HCT116 (cell line): ENCODE measurements at regions not wholly inside any gene's neighbourhood (a gene's known extent, or its start where the extent isn't known, plus 50 kb on each side); places are given as distances from the start of the nearest gene placed in this dataset.

ENCODE experiments used
- ATAC-seq: fragments of 200-7000 bp; cut with Tn5 transposase; 2 replicates; pipeline ENCODE4 v1.9.1; 2020; ENCODE audit warnings: mild to moderate bottlenecking, moderate library complexity
- BruUV-seq: library from RNA; stranded (reverse); fragments of 400-500 nt; replicated peaks from 2 replicates; lab custom pipeline; 2021; lab: Mats Ljungman, UMichigan
- CTCF ChIA-PET: fragments of 300-600 bp; sonication (Branson Sonifier 250); formaldehyde crosslinking; loops from one replicate; lab custom pipeline; 2021; ENCODE audit warnings: antibody characterized with exemption; lab: Charles Lee
- POLR2A ChIA-PET: fragments of 300-600, 350-600 bp; sonication (Branson Sonifier 250); formaldehyde crosslinking; loops from one replicate; lab custom pipeline; 2021; ENCODE audit warnings: antibody characterized with exemption; lab: Charles Lee
- RAD21 ChIA-PET, 2 experiments: fragments of 300-600 bp; sonication (Branson Sonifier 250); formaldehyde crosslinking; loops; one replicate each; lab custom pipeline; 2023; ENCODE audit warnings: low total read pairs in 2 of 2; ENCODE audit not compliant: uncharacterized antibody in 2 of 2, unreplicated experiment in 2 of 2, low non-redundant PET in 1 of 2; lab: Charles Lee
- DNase-seq: peaks from one replicate; pipeline ENCODE4 v3.0.0-alpha.2; 2010; ENCODE audit warnings: low read depth, low spot score
- H2AFZ ChIP-seq: fragments of 200-600 bp; shearing (Covaris generic), sonication (generic); 2 replicates; pipeline ENCODE4 v1.6.1; 2017; ENCODE audit warnings: low read depth, mixed run types, mixed read lengths, antibody characterized with exemption, low read length; ENCODE audit not compliant: poor library complexity, severe bottlenecking
- H3K27ac ChIP-seq: 2 replicates; pipeline ENCODE4 v1.5.1; 2012; ENCODE audit warnings: low read depth, low read length
- H3K27me3 ChIP-seq: fragments of 200-600 bp; sonication (generic); 2 replicates; pipeline ENCODE4 v1.6.1; 2016; ENCODE audit warnings: mixed run types, low read length, mixed read lengths; ENCODE audit not compliant: insufficient read depth
- H3K36me3 ChIP-seq, 2 experiments: fragments of 200-500 bp in 1 of 2; fragments of 200-600 bp in 1 of 2; sonication (Bioruptor generic) in 1 of 2; sonication (generic) in 1 of 2; 2 replicates each; pipeline versions ENCODE4 v1.5.1 to v1.6.1; 2014 to 2016; ENCODE audit warnings: low read length in 2 of 2, inconsistent platforms in 1 of 2, mixed read lengths in 1 of 2, mixed run types in 1 of 2; ENCODE audit not compliant: insufficient read depth in 2 of 2, control insufficient read depth in 1 of 2
- H3K4me1 ChIP-seq, 2 experiments: fragments of 200-600 bp in 1 of 2; sonication (generic) in 1 of 2; 2 replicates each; pipeline versions ENCODE4 v1.5.1 to v1.6.1; 2012 to 2017; ENCODE audit warnings: low read length in 2 of 2, inconsistent platforms in 1 of 2, mild to moderate bottlenecking in 1 of 2, mixed read lengths in 1 of 2, mixed run types in 1 of 2, moderate library complexity in 1 of 2; ENCODE audit not compliant: insufficient read depth in 2 of 2, control insufficient read depth in 1 of 2
- H3K4me2 ChIP-seq: fragments of 200-600 bp; sonication (generic); 2 replicates; pipeline ENCODE4 v1.6.1; 2017; ENCODE audit warnings: mixed run types, low read length, mixed read lengths
- H3K4me3 ChIP-seq, 2 experiments: fragments of 200-600 bp in 1 of 2; sonication (generic) in 1 of 2; replicated peaks in 1 of 2; 2 replicates each; pipeline ENCODE4 v1.5.1; 2011 to 2016; ENCODE audit warnings: low read length in 2 of 2, control low read depth in 1 of 2, low read depth in 1 of 2, mild to moderate bottlenecking in 1 of 2, mixed read lengths in 1 of 2, mixed run types in 1 of 2
- H3K79me2 ChIP-seq: fragments of 200-600 bp; sonication (generic); 2 replicates; pipeline ENCODE4 v1.6.1; 2017; ENCODE audit warnings: mild to moderate bottlenecking, mixed run types, low read length, moderate library complexity, mixed read lengths; ENCODE audit not compliant: insufficient read depth
- H3K9ac ChIP-seq: fragments of 200-600 bp; sonication (generic); 2 replicates; pipeline ENCODE4 v1.6.1; 2016; ENCODE audit warnings: low read length, mixed read lengths
- H3K9me2 ChIP-seq: fragments of 200-600 bp; sonication (generic), shearing (Covaris generic); 2 replicates; pipeline ENCODE4 v1.6.1; 2017; ENCODE audit warnings: mixed run types, mild to moderate bottlenecking, moderate library complexity; ENCODE audit not compliant: insufficient read depth
- H3K9me3 ChIP-seq, 2 experiments: fragments of 200-500 bp in 1 of 2; fragments of 200-600 bp in 1 of 2; sonication (Bioruptor generic) in 1 of 2; sonication (generic) in 1 of 2; 2 replicates each; pipeline ENCODE4 v1.6.1; 2014 to 2017; ENCODE audit warnings: low read length in 2 of 2, mixed read lengths in 2 of 2, inconsistent platforms in 1 of 2, low read depth in 1 of 2, mild to moderate bottlenecking in 1 of 2, mixed run types in 1 of 2, moderate library complexity in 1 of 2; ENCODE audit not compliant: control insufficient read depth in 1 of 2, insufficient read depth in 1 of 2
- H4K20me1 ChIP-seq: fragments of 200-600 bp; sonication (generic), shearing (Covaris generic); 2 replicates; pipeline ENCODE4 v1.6.1; 2017; ENCODE audit warnings: mixed run types, mild to moderate bottlenecking, moderate library complexity; ENCODE audit not compliant: insufficient read depth
- CBX3 ChIP-seq: IDR thresholded peaks from 2 replicates; pipeline ENCODE4 v1.6.1; 2012; ENCODE audit warnings: low read depth
- EGR1 ChIP-seq: IDR thresholded peaks from 2 replicates; pipeline ENCODE4 v1.6.1; 2012; ENCODE audit warnings: low read depth
- ELF1 ChIP-seq: IDR thresholded peaks from 2 replicates; pipeline ENCODE4 v1.6.1; 2012; ENCODE audit warnings: low read depth, borderline replicate concordance
- EZH2phosphoT487 ChIP-seq: fragments of 200-600 bp; IDR thresholded peaks from 2 replicates; pipeline ENCODE4 v1.6.1; 2018; ENCODE audit warnings: antibody characterized with exemption, borderline replicate concordance
- FOSL1 ChIP-seq: IDR thresholded peaks from 2 replicates; pipeline ENCODE4 v1.6.1; 2012; ENCODE audit warnings: low read depth
- JUND ChIP-seq: IDR thresholded peaks from 2 replicates; pipeline ENCODE4 v1.6.1; 2012
- SP1 ChIP-seq: IDR thresholded peaks from 2 replicates; pipeline ENCODE4 v1.6.1; 2012; ENCODE audit warnings: low read depth
- SRF ChIP-seq: IDR thresholded peaks from 2 replicates; pipeline ENCODE4 v1.6.1; 2012; ENCODE audit warnings: low read depth
- TCF7L2 ChIP-seq: IDR thresholded peaks from 2 replicates; pipeline ENCODE4 v1.7.0; 2011; ENCODE audit warnings: borderline replicate concordance, inconsistent platforms; ENCODE audit not compliant: insufficient read depth, insufficient read length; ENCODE audit errors: extremely low read depth
- YY1 ChIP-seq: IDR thresholded peaks from 2 replicates; pipeline ENCODE4 v1.6.1; 2011; ENCODE audit warnings: low read length, low read depth, moderate library complexity, mild to moderate bottlenecking; ENCODE audit not compliant: insufficient replicate concordance; ENCODE audit errors: extremely low read depth
- intact Hi-C: fragments of 100-400 bp; cut with micrococcal nuclease; formaldehyde crosslinking; loops from 2 replicates; pipeline ENCODE4 v1.10.0; 2022
- TF ChIP-seq, protein P1 (sequence below), 3 experiments: fragments of 200-600 bp in 1 of 3; sonication (generic) in 1 of 3; IDR thresholded peaks in 2 of 3; conservative IDR thresholded peaks in 1 of 3; 2 replicates each; pipeline ENCODE4 v1.5.1; 2012 to 2017; ENCODE audit warnings: low read depth in 2 of 3, low read length in 2 of 3, antibody characterized with exemption in 1 of 3, borderline replicate concordance in 1 of 3, control low read depth in 1 of 3, mild to moderate bottlenecking in 1 of 3, mixed read lengths in 1 of 3, mixed run types in 1 of 3, moderate library complexity in 1 of 3; ENCODE audit not compliant: insufficient read depth in 1 of 3
- TF ChIP-seq, protein P2 (sequence below): IDR thresholded peaks from 2 replicates; pipeline ENCODE4 v1.6.1; 2012
- TF ChIP-seq, protein P3 (sequence below): IDR thresholded peaks from 2 replicates; pipeline ENCODE4 v1.6.1; 2012

DNA sequence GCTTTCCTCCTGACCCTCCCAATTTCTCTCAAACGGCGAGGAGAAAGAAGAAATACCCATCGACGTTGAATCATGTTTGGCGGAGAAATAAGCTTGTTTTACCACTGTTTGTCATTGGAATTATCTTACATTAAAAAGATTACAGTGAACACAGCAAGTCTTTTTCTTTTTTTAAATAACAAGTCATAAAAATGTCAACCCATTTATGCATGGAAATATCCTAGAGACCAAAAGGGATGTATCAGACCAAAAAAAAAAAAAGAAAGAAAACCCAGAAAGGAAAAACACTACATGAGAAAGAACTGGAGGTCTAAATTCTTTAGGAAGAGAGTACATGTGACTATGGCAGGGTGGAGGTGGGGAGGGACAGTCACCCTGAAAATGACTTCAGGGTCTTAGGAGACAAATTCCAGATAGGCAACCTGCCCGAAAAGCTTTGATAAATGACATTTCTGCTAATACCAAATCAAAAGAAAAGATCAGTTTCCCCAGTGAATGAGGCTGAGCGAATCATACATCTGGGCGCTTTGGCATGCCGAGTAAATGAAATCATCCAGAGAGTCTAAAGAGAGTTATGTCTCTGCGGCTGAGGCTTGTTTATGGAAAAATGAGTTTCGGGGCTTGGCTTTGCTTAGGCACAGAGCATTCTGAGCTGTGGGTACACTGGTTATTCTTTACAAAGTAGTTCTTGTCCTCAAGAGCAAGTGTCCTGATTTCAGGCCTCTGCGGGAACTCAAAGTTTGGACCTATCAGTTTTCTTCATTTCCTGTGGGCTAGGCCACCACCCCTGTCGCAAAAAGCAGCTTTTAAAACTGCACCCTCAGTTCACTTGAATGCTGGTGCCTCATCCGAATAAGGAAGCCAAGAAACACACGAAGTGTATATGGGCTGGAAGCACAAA, 110.1 kb upstream of the TGFBR2 start:
- H3K27me3 ChIP-seq = no peaks in the 10 kb centered on the region
- ATAC-seq = peak; percentile 51
- ChIA-PET CTCF (no interaction called here), RAD21 (no interaction called here)
- no peak overlapping the region; a peak in 1 of 4 replicates for H3K4me3 ChIP-seq
- peak overlapping the region; percentile 89 for H2AFZ ChIP-seq
- DNase-seq = no peak
- no peaks in the 10 kb centered on the region for H3K36me3 ChIP-seq
- intact Hi-C loops = no loop called here
- TF ChIP-seq ELF1 = no peak
- TF ChIP-seq, protein P1, sequence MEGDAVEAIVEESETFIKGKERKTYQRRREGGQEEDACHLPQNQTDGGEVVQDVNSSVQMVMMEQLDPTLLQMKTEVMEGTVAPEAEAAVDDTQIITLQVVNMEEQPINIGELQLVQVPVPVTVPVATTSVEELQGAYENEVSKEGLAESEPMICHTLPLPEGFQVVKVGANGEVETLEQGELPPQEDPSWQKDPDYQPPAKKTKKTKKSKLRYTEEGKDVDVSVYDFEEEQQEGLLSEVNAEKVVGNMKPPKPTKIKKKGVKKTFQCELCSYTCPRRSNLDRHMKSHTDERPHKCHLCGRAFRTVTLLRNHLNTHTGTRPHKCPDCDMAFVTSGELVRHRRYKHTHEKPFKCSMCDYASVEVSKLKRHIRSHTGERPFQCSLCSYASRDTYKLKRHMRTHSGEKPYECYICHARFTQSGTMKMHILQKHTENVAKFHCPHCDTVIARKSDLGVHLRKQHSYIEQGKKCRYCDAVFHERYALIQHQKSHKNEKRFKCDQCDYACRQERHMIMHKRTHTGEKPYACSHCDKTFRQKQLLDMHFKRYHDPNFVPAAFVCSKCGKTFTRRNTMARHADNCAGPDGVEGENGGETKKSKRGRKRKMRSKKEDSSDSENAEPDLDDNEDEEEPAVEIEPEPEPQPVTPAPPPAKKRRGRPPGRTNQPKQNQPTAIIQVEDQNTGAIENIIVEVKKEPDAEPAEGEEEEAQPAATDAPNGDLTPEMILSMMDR (IDR thresholded peaks at IDR 0.05 in 2 of 3, conservative IDR thresholded peaks at IDR 0.05 in 1 of 3; ENCODE audit: borderline replicate concordance in 1 of 3, insufficient read depth in 1 of 3, low read depth in 2 of 3, low read length in 2 of 3) = no peak
- TF ChIP-seq FOSL1 = 0 out of 2 replicates have a peak, but pooled peaks have one; percentile 10
- 0 out of 2 replicates have a peak, but pooled peaks have one; percentile 16 for TF ChIP-seq JUND
- no peak for TF ChIP-seq EGR1
- TF ChIP-seq, all 23 proteins: peak for 2
- POLR2A ChIA-PET = no interaction called here
- no peaks in the 10 kb centered on the region for H4K20me1 ChIP-seq
- no peaks in the 10 kb centered on the region for H3K9me2 ChIP-seq
- H3K79me2 ChIP-seq = no peaks in the 10 kb centered on the region
- H3K9me3 ChIP-seq = no peaks in the 10 kb centered on the region
- H3K4me2 ChIP-seq = peak overlapping the region; percentile 50
- H3K27ac ChIP-seq = no peak overlapping the region
- BruUV-seq = no TSS peak
- no peak overlapping the region for H3K9ac ChIP-seq
- H3K4me1 ChIP-seq = peaks cover 0 to 33% of the 10 kb centered on the region in 2 experiments; a peak in 2 of 4 replicates

DNA sequence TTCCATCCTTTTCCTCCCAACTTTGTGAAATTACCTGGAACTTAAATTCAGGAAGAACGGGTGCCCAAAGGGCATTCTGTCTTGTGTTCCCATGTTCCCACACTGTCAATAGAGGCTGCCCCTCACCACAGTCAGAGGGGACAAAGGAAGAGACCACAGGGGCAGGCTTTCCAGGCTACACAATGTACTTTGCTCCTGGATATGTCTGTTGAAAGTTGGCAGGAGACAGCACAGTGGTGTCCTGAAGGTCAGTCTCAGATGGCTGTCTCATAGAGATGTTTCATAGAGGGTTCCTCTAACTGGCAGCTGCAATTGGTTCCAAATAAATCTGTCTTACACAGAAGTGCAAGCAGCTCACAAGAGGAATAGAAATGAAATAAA, 107.8 kb upstream of the TGFBR2 start:
- Histone ChIP-seq H4K20me1 (no peaks in the 10 kb centered on the region), H2AFZ (no peak overlapping the region), H3K9me3 (no peaks in the 10 kb centered on the region), H3K27me3 (no peaks in the 10 kb centered on the region), H3K27ac (no peak overlapping the region), H3K79me2 (no peaks in the 10 kb centered on the region), H3K4me3 (no peak overlapping the region), H3K4me2 (no peak overlapping the region), H3K9me2 (no peaks in the 10 kb centered on the region), H3K9ac (no peak overlapping the region), H3K4me1 (peaks cover 0 to 52% of the 10 kb centered on the region in 2 experiments; a peak in 2 of 4 replicates), H3K36me3 (no peaks in the 10 kb centered on the region)
- ATAC-seq (no peak), DNase-seq (no peak)
- no TSS peak for BruUV-seq
- CTCF ChIA-PET = no interaction called here
- TF ChIP-seq SRF (no peak), TCF7L2 (no peak), JUND (no peak), EZH2phosphoT487 (no peak), YY1 (no peak), SP1 (no peak), FOSL1 (no peak), CBX3 (no peak)
- TF ChIP-seq, protein P2, sequence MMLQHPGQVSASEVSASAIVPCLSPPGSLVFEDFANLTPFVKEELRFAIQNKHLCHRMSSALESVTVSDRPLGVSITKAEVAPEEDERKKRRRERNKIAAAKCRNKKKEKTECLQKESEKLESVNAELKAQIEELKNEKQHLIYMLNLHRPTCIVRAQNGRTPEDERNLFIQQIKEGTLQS = no peak
- TF ChIP-seq, protein P3, sequence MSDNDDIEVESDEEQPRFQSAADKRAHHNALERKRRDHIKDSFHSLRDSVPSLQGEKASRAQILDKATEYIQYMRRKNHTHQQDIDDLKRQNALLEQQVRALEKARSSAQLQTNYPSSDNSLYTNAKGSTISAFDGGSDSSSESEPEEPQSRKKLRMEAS = no peak
- TF ChIP-seq, protein P1 (IDR thresholded peaks at IDR 0.05 in 2 of 3, conservative IDR thresholded peaks at IDR 0.05 in 1 of 3; ENCODE audit: borderline replicate concordance in 1 of 3, insufficient read depth in 1 of 3, low read depth in 2 of 3, low read length in 2 of 3) = no peak
- RAD21 ChIA-PET = no interaction called here
- intact Hi-C loops = no loop called here
- POLR2A ChIA-PET = no interaction called here
